Vagina (tissue), 2 donors: ENCODE measurements at regions not wholly inside any gene's neighbourhood (a gene's known extent, or its start where the extent isn't known, plus 50 kb on each side); places are given as distances from the start of the nearest gene placed in this dataset.

Experiments used
- DNase-seq, 2 donors: peaks; one replicate each; pipeline ENCODE4 v3.0.0-alpha.2; 2017; ENCODE audit errors: extremely low spot score in 2 of 2
- H3K27ac ChIP-seq: fragments of 200-600 bp; sonication (generic); one replicate; pipeline ENCODE4 v1.5.1; 2019
- H3K27me3 ChIP-seq: fragments of 200-600 bp; sonication (generic); one replicate; pipeline ENCODE4 v1.5.1; 2019
- H3K36me3 ChIP-seq, 2 donors: fragments of 200-600 bp; sonication (generic); one replicate each; pipeline ENCODE4 v1.5.1; 2017 to 2019
- H3K4me1 ChIP-seq: fragments of 200-600 bp; sonication (generic); one replicate; pipeline ENCODE4 v1.5.1; 2019
- H3K4me3 ChIP-seq, 2 donors: fragments of 200-600 bp; sonication (generic); 1 replicate in 1 of 2; 2 replicates in 1 of 2; pipeline ENCODE4 v1.5.1; 2016 to 2019
- H3K9me3 ChIP-seq: fragments of 200-600 bp; sonication (generic); one replicate; pipeline ENCODE4 v1.5.1; 2019
- CTCF ChIP-seq, 3 experiments: fragments of 450-650 bp in 2 of 3; fragments of 200-600 bp in 1 of 3; sonication (generic) in 1 of 3; IDR thresholded peaks; one replicate each; pipeline ENCODE4 v1.5.1; 2017 to 2019; ENCODE audit warnings: antibody characterized with exemption in 3 of 3, mild to moderate bottlenecking in 2 of 3, moderate library complexity in 2 of 3
- POLR2A ChIP-seq, 2 donors: fragments of 450-650 bp; IDR thresholded peaks; one replicate each; pipeline ENCODE4 v1.6.1; 2017; ENCODE audit warnings: antibody characterized with exemption in 2 of 2, mild to moderate bottlenecking in 2 of 2, moderate library complexity in 2 of 2
- POLR2AphosphoS5 ChIP-seq, 2 donors: sonication (generic); formaldehyde crosslinking; IDR thresholded peaks; one replicate each; pipeline ENCODE4 v1.9.0; 2017; ENCODE audit warnings: antibody characterized with exemption in 2 of 2, mild to moderate bottlenecking in 2 of 2, low read depth in 1 of 2; ENCODE audit not compliant: insufficient read depth in 1 of 2
- intact Hi-C: fragments of 100-400 bp; cut with DNase I; formaldehyde crosslinking; loops from one replicate; pipeline ENCODE4 v1.15.1; 2023

GRCh38 chr4:160265836-160266235 lies 1163.0 kb downstream of the RAPGEF2 start:
- TF ChIP-seq POLR2A (IDR thresholded peaks at IDR 0.05) (no peak), POLR2AphosphoS5 (IDR thresholded peaks at IDR 0.05; ENCODE audit: insufficient read depth in 1 of 2, low read depth in 1 of 2) (no peak), CTCF (IDR thresholded peaks at IDR 0.05) (no peak)
- no peaks in the 10 kb centered on the region for H3K4me1 ChIP-seq
- H3K27me3 ChIP-seq: no peaks in the 10 kb centered on the region
- H3K27ac ChIP-seq: no peak overlapping the region
- no peaks in the 10 kb centered on the region for H3K36me3 ChIP-seq
- no peaks in the 10 kb centered on the region for H3K9me3 ChIP-seq
- intact Hi-C loops: no loop called here
- no peak overlapping the region for H3K4me3 ChIP-seq
- no peak for DNase-seq

GRCh38 chr4:160276785-160277325 lies 1174.0 kb downstream of the RAPGEF2 start:
- H3K4me3 ChIP-seq: no peak overlapping the region
- peaks cover 4% of the 10 kb centered on the region for H3K9me3 ChIP-seq
- no peak for DNase-seq
- no peaks in the 10 kb centered on the region for H3K36me3 ChIP-seq
- H3K27me3 ChIP-seq: no peaks in the 10 kb centered on the region
- intact Hi-C loops: no loop called here
- no peak overlapping the region for H3K27ac ChIP-seq
- TF ChIP-seq POLR2A (IDR thresholded peaks at IDR 0.05) (no peak), POLR2AphosphoS5 (IDR thresholded peaks at IDR 0.05; ENCODE audit: insufficient read depth in 1 of 2, low read depth in 1 of 2) (no peak), CTCF (IDR thresholded peaks at IDR 0.05) (no peak)
- no peaks in the 10 kb centered on the region for H3K4me1 ChIP-seq

DNA sequence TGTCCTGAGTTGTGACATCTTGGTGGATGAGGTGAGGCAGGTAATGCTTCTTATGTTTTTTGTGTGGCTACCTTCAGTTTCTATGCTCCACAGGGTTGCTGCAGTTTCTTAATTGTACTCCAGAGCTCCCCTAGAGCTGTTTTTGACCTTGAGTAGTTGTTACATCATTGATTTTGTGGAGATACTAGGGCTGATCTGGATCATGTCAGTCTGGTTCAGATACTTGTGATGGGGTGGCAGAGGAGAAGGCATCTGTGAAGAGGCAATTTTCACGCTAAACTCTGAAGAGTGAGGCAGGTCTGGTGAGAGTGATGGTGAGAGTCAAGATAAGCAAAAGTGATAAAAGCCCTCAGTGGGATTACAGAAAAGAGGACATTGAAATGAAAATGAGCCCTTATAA lies 1180.2 kb downstream of the RAPGEF2 start:
- Histone ChIP-seq H3K36me3 (no peaks in the 10 kb centered on the region), H3K4me3 (no peak overlapping the region), H3K27me3 (no peaks in the 10 kb centered on the region), H3K4me1 (no peaks in the 10 kb centered on the region), H3K27ac (no peak overlapping the region), H3K9me3 (no peaks in the 10 kb centered on the region)
- intact Hi-C loops: no loop called here
- no peak for DNase-seq
- TF ChIP-seq CTCF (IDR thresholded peaks at IDR 0.05) (no peak), POLR2A (IDR thresholded peaks at IDR 0.05) (no peak)

DNA sequence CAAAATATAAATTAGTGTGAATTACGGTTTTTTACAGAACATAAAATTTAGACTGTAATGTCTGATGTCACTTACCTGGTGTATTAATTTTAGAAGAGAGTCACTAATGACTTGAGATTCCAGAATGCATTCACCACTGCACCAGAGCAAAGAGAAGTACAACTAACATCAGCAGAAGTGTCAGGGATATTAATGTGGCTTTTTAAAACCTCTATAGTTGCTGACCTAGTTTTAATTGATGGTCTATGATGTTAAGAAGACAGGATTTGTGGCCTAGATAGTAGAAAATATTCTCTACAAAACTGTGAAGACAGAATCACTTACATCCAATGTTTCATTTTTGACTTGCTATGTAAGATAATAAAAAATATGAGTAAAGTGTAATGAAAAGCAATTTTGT lies 1181.6 kb downstream of the RAPGEF2 start:
- H3K36me3 ChIP-seq: no peaks in the 10 kb centered on the region
- no peak for DNase-seq
- H3K9me3 ChIP-seq: no peaks in the 10 kb centered on the region
- no peak overlapping the region for H3K4me3 ChIP-seq
- H3K4me1 ChIP-seq: no peaks in the 10 kb centered on the region
- H3K27ac ChIP-seq: no peak overlapping the region
- intact Hi-C loops: no loop called here
- no peak for TF ChIP-seq POLR2A (IDR thresholded peaks at IDR 0.05)
- no peak for TF ChIP-seq CTCF (IDR thresholded peaks at IDR 0.05)
- no peak for TF ChIP-seq POLR2AphosphoS5 (IDR thresholded peaks at IDR 0.05; ENCODE audit: insufficient read depth in 1 of 2, low read depth in 1 of 2)
- no peaks in the 10 kb centered on the region for H3K27me3 ChIP-seq

- H3K36me3 ChIP-seq: no peaks in the 10 kb centered on the region
- no peak for DNase-seq
- H3K27me3 ChIP-seq: no peaks in the 10 kb centered on the region
- H3K9me3 ChIP-seq: no peaks in the 10 kb centered on the region
- H3K27ac ChIP-seq: no peak overlapping the region
- no peaks in the 10 kb centered on the region for H3K4me1 ChIP-seq
- intact Hi-C loops: no loop called here
- TF ChIP-seq POLR2AphosphoS5 (IDR thresholded peaks at IDR 0.05; ENCODE audit: insufficient read depth in 1 of 2, low read depth in 1 of 2): no peak
- no peak for TF ChIP-seq CTCF (IDR thresholded peaks at IDR 0.05)
- TF ChIP-seq POLR2A (IDR thresholded peaks at IDR 0.05): no peak
- H3K4me3 ChIP-seq: no peak overlapping the region
These were observed 1183.2 kb downstream of the RAPGEF2 start for GRCh38 chr4:160286051-160286450.
